ENCODE measurements at regions not wholly inside any gene's neighbourhood (a gene's known extent, or its start where the extent isn't known, plus 50 kb on each side); places are given as distances from the start of the nearest gene placed in this dataset.

- no peak for TF ChIP-seq ZBTB33 (IDR thresholded peaks at IDR 0.05)
- peak; percentile 17 for TF ChIP-seq FOXA1 (IDR thresholded peaks at IDR 0.05)
- TF ChIP-seq FOXA2 (IDR thresholded peaks at IDR 0.05), result peak; percentile 36
- no peak for TF ChIP-seq YY1 (IDR thresholded peaks at IDR 0.05)
- TF ChIP-seq JUND (IDR thresholded peaks at IDR 0.05), result peak in 1 of 2 donors; percentile 35
- TF ChIP-seq, protein P1, sequence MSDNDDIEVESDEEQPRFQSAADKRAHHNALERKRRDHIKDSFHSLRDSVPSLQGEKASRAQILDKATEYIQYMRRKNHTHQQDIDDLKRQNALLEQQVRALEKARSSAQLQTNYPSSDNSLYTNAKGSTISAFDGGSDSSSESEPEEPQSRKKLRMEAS (IDR thresholded peaks at IDR 0.05), result no peak
- no peak for TF ChIP-seq REST (IDR thresholded peaks at IDR 0.05)
- peak in 1 of 2 donors; percentile 21 for TF ChIP-seq RXRA (IDR thresholded peaks at IDR 0.05)
- TF ChIP-seq HNF4G (IDR thresholded peaks at IDR 0.05), result no peak
- peak in 1 of 2 donors; percentile 18 for TF ChIP-seq HNF4A (conservative IDR thresholded peaks at IDR 0.05)
- no peak for TF ChIP-seq SP1 (IDR thresholded peaks at IDR 0.05)
- Histone ChIP-seq H3K27me3 (ENCODE audit: control insufficient read depth in 4 of 4, insufficient read depth in 4 of 4, low read length in 3 of 4) (no peaks in the 10 kb centered on the region), H3K4me1 (ENCODE audit: control insufficient read depth in 4 of 4, insufficient read depth in 4 of 4, low read length in 3 of 4) (no peaks in the 10 kb centered on the region), H3K9ac (ENCODE audit: low read depth in 1 of 2, low read length in 2 of 2) (no peak overlapping the region), H3K27ac (ENCODE audit: low read depth in 1 of 2, low read length in 2 of 2) (no peak overlapping the region), H3K36me3 (ENCODE audit: control insufficient read depth in 4 of 4, insufficient read depth in 3 of 4, low read depth in 1 of 4, low read length in 3 of 4) (no peaks in the 10 kb centered on the region), H3K4me3 (ENCODE audit: low read depth in 1 of 3, low read length in 3 of 3) (no peak overlapping the region), H3K9me3 (ENCODE audit: control insufficient read depth in 4 of 4, low read length in 3 of 4) (no peaks in the 10 kb centered on the region)
- 18% methylated on average over 1 of the region's 1 CpG for WGBS
- DNase-seq (ENCODE audit: low spot score), result no peak
Measured at GRCh38 chrX:122546269-122546668, 637.8 kb upstream of the GRIA3 start.

GRCh38 chrX:122552286-122552800, 631.7 kb upstream of the GRIA3 start:
- H3K4me3 ChIP-seq (ENCODE audit: low read depth in 1 of 3, low read length in 3 of 3), result no peak overlapping the region
- no peaks in the 10 kb centered on the region for H3K27me3 ChIP-seq (ENCODE audit: control insufficient read depth in 4 of 4, insufficient read depth in 4 of 4, low read length in 3 of 4)
- no peak for DNase-seq (ENCODE audit: low spot score)
- H3K27ac ChIP-seq (ENCODE audit: low read depth in 1 of 2, low read length in 2 of 2), result no peak overlapping the region
- no peaks in the 10 kb centered on the region for H3K36me3 ChIP-seq (ENCODE audit: control insufficient read depth in 4 of 4, insufficient read depth in 3 of 4, low read depth in 1 of 4, low read length in 3 of 4)
- H3K4me1 ChIP-seq (ENCODE audit: control insufficient read depth in 4 of 4, insufficient read depth in 4 of 4, low read length in 3 of 4), result no peaks in the 10 kb centered on the region
- no peak overlapping the region for H3K9ac ChIP-seq (ENCODE audit: low read depth in 1 of 2, low read length in 2 of 2)
- TF ChIP-seq FOXA2 (IDR thresholded peaks at IDR 0.05), result no peak
- TF ChIP-seq, protein P2, sequence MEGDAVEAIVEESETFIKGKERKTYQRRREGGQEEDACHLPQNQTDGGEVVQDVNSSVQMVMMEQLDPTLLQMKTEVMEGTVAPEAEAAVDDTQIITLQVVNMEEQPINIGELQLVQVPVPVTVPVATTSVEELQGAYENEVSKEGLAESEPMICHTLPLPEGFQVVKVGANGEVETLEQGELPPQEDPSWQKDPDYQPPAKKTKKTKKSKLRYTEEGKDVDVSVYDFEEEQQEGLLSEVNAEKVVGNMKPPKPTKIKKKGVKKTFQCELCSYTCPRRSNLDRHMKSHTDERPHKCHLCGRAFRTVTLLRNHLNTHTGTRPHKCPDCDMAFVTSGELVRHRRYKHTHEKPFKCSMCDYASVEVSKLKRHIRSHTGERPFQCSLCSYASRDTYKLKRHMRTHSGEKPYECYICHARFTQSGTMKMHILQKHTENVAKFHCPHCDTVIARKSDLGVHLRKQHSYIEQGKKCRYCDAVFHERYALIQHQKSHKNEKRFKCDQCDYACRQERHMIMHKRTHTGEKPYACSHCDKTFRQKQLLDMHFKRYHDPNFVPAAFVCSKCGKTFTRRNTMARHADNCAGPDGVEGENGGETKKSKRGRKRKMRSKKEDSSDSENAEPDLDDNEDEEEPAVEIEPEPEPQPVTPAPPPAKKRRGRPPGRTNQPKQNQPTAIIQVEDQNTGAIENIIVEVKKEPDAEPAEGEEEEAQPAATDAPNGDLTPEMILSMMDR (IDR thresholded peaks at IDR 0.05; ENCODE audit: low read depth, low read length, missing input control), result no peak
- TF ChIP-seq HNF4G (IDR thresholded peaks at IDR 0.05), result no peak
- no peak for TF ChIP-seq SP1 (IDR thresholded peaks at IDR 0.05)
- no peak for TF ChIP-seq ATF3 (IDR thresholded peaks at IDR 0.05)
- TF ChIP-seq, protein P1 (IDR thresholded peaks at IDR 0.05), result no peak
- no peak for TF ChIP-seq JUND (IDR thresholded peaks at IDR 0.05)
- no peak for TF ChIP-seq EGR1 (IDR thresholded peaks at IDR 0.05; ENCODE audit: low read depth in 2 of 2)
- no peak for TF ChIP-seq RXRA (IDR thresholded peaks at IDR 0.05)
- no peak for TF ChIP-seq ZBTB33 (IDR thresholded peaks at IDR 0.05)
- TF ChIP-seq TAF1 (conservative IDR thresholded peaks at IDR 0.05), result no peak
- TF ChIP-seq FOXA1 (IDR thresholded peaks at IDR 0.05), result no peak
- TF ChIP-seq RAD21 (IDR thresholded peaks at IDR 0.05), result no peak
- TF ChIP-seq HNF4A (conservative IDR thresholded peaks at IDR 0.05), result no peak
- H3K9me3 ChIP-seq (ENCODE audit: control insufficient read depth in 4 of 4, low read length in 3 of 4), result no peaks in the 10 kb centered on the region
- 83% methylated on average over 3 of the region's 3 CpGs for WGBS
